Central memory CD8-positive, alpha-beta T cell (primary cell): ENCODE measurements at regions not wholly inside any gene's neighbourhood (a gene's known extent, or its start where the extent isn't known, plus 50 kb on each side); places are given as distances from the start of the nearest gene placed in this dataset.

Experiments used
- ATAC-seq: fragments of 150-1000 bp; cut with Tn5 transposase; replicated peaks from 2 replicates; pipeline ENCODE4 v1.10.0; 2022; ENCODE audit warnings: mild to moderate bottlenecking, moderate FRiP score, moderate number of reproducible peaks; ENCODE audit not compliant: poor library complexity, severe bottlenecking; ENCODE audit errors: extremely low read depth
- DNase-seq, 2 donors: peaks; one replicate each; pipeline ENCODE4 v3.0.0; 2021; ENCODE audit warnings: low spot score in 2 of 2
- H3K27ac Mint-ChIP-seq: one replicate; pipeline ENCODE4 v1.8.0; 2022; ENCODE audit warnings: low read depth, mild to moderate bottlenecking, moderate library complexity, mixed read lengths
- H3K27me3 Mint-ChIP-seq: one replicate; pipeline ENCODE4 v1.8.0; 2022; ENCODE audit warnings: mixed read lengths
- H3K36me3 Mint-ChIP-seq: one replicate; pipeline ENCODE4 v1.8.0; 2022; ENCODE audit warnings: mild to moderate bottlenecking, moderate library complexity, mixed read lengths; ENCODE audit not compliant: insufficient read depth
- H3K4me1 Mint-ChIP-seq: one replicate; pipeline ENCODE4 v1.8.0; 2022; ENCODE audit warnings: mixed read lengths
- H3K4me3 Mint-ChIP-seq: one replicate; pipeline ENCODE4 v1.8.0; 2022; ENCODE audit warnings: mild to moderate bottlenecking, moderate library complexity, mixed read lengths
- H3K9me3 Mint-ChIP-seq: one replicate; pipeline ENCODE4 v1.8.0; 2022; ENCODE audit warnings: mixed read lengths

- H3K4me3 Mint-ChIP-seq, result no peak overlapping the region
- no peak overlapping the region for H3K27ac Mint-ChIP-seq
- ATAC-seq (no peak), DNase-seq (no peak)
- peaks cover 6% of the 10 kb centered on the region for H3K9me3 Mint-ChIP-seq
- no peaks in the 10 kb centered on the region for H3K36me3 Mint-ChIP-seq
- H3K27me3 Mint-ChIP-seq, result no peaks in the 10 kb centered on the region
- H3K4me1 Mint-ChIP-seq, result no peaks in the 10 kb centered on the region
These were observed 367.4 kb downstream of the FOXA2 start for GRCh38 chr20:22216984-22217383.

DNA sequence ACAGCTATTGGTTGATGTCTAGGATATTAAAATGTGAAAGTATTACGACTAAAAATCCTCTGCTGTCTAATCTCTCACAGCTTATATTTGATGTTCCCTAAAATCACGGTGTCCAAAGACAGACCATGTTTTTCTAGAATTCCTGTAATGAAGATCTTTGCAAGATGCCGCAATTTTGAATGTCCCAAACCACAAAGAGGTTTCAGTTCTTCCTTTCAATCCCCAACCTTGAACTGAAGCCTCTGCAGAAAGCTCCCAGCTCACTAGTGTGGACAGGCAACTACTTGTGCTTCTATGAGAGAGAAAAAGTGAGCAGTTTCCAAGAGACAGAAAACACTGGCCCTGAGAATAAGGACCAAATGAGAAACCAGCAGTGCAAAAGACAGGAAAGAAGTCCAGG, 370.1 kb downstream of the FOXA2 start:
- Mint-ChIP-seq H3K36me3 (no peaks in the 10 kb centered on the region), H3K27ac (no peak overlapping the region), H3K4me3 (no peak overlapping the region), H3K27me3 (no peaks in the 10 kb centered on the region), H3K4me1 (no peaks in the 10 kb centered on the region), H3K9me3 (peaks cover 6% of the 10 kb centered on the region)
- ATAC-seq, result no peak
- DNase-seq, result no peak

GRCh38 chr20:22213271-22213670, 371.1 kb downstream of the FOXA2 start:
- no peak overlapping the region for H3K4me3 Mint-ChIP-seq
- ATAC-seq (no peak), DNase-seq (no peak)
- no peak overlapping the region for H3K27ac Mint-ChIP-seq
- no peaks in the 10 kb centered on the region for H3K36me3 Mint-ChIP-seq
- peaks cover 6% of the 10 kb centered on the region for H3K9me3 Mint-ChIP-seq
- no peaks in the 10 kb centered on the region for H3K4me1 Mint-ChIP-seq
- no peaks in the 10 kb centered on the region for H3K27me3 Mint-ChIP-seq

DNA sequence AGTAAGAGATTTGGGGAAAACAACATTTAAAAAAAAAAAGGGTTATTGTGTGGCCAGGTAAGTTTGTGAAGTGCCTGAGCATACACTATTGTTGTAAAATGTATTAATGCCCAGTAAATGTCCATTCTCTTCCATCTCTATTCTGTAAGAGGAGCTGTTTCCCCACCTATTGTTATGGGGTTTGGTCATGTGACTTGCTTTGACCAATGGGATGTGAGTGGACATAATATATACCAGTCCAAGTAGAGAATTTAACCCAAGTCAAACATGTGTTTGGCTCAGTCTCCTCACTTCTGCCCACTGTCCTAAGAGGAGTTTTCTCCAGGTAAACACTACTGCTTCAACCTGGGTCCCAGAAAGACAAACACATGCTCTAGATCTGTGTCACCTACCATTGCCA, 377.1 kb downstream of the FOXA2 start:
- DNase-seq (no peak), ATAC-seq (no peak)
- no peak overlapping the region for H3K27ac Mint-ChIP-seq
- no peak overlapping the region for H3K4me3 Mint-ChIP-seq
- no peaks in the 10 kb centered on the region for H3K4me1 Mint-ChIP-seq
- H3K27me3 Mint-ChIP-seq, result no peaks in the 10 kb centered on the region
- peaks cover 25% of the 10 kb centered on the region for H3K9me3 Mint-ChIP-seq
- H3K36me3 Mint-ChIP-seq, result no peaks in the 10 kb centered on the region

DNA sequence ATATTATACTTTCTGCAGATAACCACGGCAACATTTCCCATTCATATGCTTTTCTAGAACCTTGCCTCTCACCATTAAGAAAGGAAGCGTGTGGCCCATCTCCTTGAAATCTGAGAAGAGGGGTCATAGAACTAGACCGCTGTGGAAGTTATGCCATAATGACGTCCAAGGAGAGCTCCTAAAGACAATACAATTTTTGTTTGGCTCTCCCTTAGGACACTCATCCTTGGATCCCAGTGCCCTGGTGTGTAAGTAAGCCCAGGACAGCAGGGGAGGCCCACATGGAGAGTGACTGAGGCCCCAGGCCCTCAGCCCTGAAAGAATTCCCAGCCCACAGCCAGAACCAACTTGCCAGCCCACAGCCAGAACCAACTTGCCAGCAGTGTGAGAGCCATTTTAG, 379.6 kb downstream of the FOXA2 start:
- no peak overlapping the region for H3K4me3 Mint-ChIP-seq
- no peak for DNase-seq
- H3K27me3 Mint-ChIP-seq, result no peaks in the 10 kb centered on the region
- H3K4me1 Mint-ChIP-seq, result no peaks in the 10 kb centered on the region
- ATAC-seq, result no peak
- no peaks in the 10 kb centered on the region for H3K36me3 Mint-ChIP-seq
- H3K27ac Mint-ChIP-seq, result no peak overlapping the region
- H3K9me3 Mint-ChIP-seq, result peaks cover 25% of the 10 kb centered on the region

GRCh38 chr20:22182148-22182547, 402.2 kb downstream of the FOXA2 start:
- Mint-ChIP-seq H3K4me3 (no peak overlapping the region), H3K9me3 (peaks cover 5% of the 10 kb centered on the region), H3K4me1 (no peaks in the 10 kb centered on the region), H3K27ac (no peak overlapping the region), H3K36me3 (no peaks in the 10 kb centered on the region), H3K27me3 (no peaks in the 10 kb centered on the region)
- ATAC-seq (no peak), DNase-seq (no peak)

DNA sequence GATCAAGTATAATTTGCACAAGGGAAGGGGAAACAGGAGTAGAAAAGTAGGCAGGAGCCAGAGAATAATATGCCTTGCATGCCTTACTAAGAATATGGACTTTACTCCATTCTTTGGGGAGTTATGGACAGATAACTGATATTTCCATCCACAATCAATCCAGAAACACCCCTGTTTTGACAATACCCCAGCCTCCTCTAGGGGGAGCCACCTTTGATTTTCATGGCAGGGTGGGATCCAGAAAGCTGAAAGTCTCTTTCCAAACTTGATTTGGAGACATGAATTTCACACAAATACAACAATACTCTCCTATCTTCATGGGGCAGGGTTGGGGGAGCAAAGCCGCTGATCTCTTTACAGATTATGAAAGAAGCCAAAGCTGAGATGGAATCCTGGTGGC, 404.1 kb downstream of the FOXA2 start:
- peaks cover 7% of the 10 kb centered on the region for H3K9me3 Mint-ChIP-seq
- no peak for ATAC-seq

GRCh38 chr20:22160101-22160652, 424.2 kb downstream of the FOXA2 start:
- Mint-ChIP-seq H3K27ac (no peak overlapping the region), H3K9me3 (peaks cover 9% of the 10 kb centered on the region), H3K4me1 (no peaks in the 10 kb centered on the region), H3K4me3 (no peak overlapping the region), H3K36me3 (no peaks in the 10 kb centered on the region), H3K27me3 (no peaks in the 10 kb centered on the region)
- ATAC-seq, result no peak
- no peak for DNase-seq

More for the DNA sequence above, 404.1 kb downstream of the FOXA2 start:
- no peak overlapping the region for H3K27ac Mint-ChIP-seq
- no peaks in the 10 kb centered on the region for H3K4me1 Mint-ChIP-seq
- H3K27me3 Mint-ChIP-seq, result no peaks in the 10 kb centered on the region
- no peaks in the 10 kb centered on the region for H3K36me3 Mint-ChIP-seq
- no peak overlapping the region for H3K4me3 Mint-ChIP-seq
- DNase-seq, result no peak

GRCh38 chr20:22159276-22159675, 425.1 kb downstream of the FOXA2 start:
- Mint-ChIP-seq H3K27ac (no peak overlapping the region), H3K36me3 (no peaks in the 10 kb centered on the region), H3K4me1 (no peaks in the 10 kb centered on the region), H3K9me3 (peaks cover 14% of the 10 kb centered on the region), H3K4me3 (no peak overlapping the region), H3K27me3 (no peaks in the 10 kb centered on the region)
- ATAC-seq (no peak), DNase-seq (no peak)

- Mint-ChIP-seq H3K9me3 (peaks cover 20% of the 10 kb centered on the region), H3K27me3 (no peaks in the 10 kb centered on the region), H3K4me1 (no peaks in the 10 kb centered on the region), H3K4me3 (no peak overlapping the region), H3K27ac (no peak overlapping the region), H3K36me3 (no peaks in the 10 kb centered on the region)
- no peak for ATAC-seq
- no peak for DNase-seq
These were observed 422.1 kb downstream of the PAX1 start for GRCh38 chr20:22127587-22127986.

- H3K4me3 Mint-ChIP-seq, result no peak overlapping the region
- no peak overlapping the region for H3K27ac Mint-ChIP-seq
- H3K9me3 Mint-ChIP-seq, result peaks cover 29% of the 10 kb centered on the region
- no peak for DNase-seq
- no peaks in the 10 kb centered on the region for H3K27me3 Mint-ChIP-seq
- ATAC-seq, result no peak
- H3K36me3 Mint-ChIP-seq, result no peaks in the 10 kb centered on the region
- no peaks in the 10 kb centered on the region for H3K4me1 Mint-ChIP-seq
These were observed 401.0 kb downstream of the PAX1 start for GRCh38 chr20:22106308-22106938.

DNA sequence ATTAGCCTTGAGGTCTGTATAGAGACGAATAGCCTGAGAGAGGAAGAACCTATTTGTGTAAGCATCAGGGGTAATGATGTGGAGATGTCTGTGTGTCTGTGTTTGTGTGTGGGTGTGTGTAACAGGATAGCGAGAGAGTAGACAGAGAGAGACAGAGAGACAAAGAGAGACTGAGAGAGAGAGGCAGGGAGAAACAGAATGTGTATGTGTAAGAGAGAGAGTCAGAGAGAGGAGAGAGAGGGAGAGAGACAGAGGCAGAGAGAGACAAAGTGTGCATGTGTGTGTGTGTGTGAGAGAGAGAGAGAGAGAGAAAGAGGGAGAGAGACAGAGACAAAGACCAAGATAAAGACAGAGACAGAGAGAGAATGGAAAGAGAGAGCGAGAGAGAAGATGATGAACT, 396.1 kb downstream of the PAX1 start:
- no peak for DNase-seq
- no peaks in the 10 kb centered on the region for H3K4me1 Mint-ChIP-seq
- no peaks in the 10 kb centered on the region for H3K36me3 Mint-ChIP-seq
- ATAC-seq, result no peak
- no peak overlapping the region for H3K4me3 Mint-ChIP-seq
- H3K27ac Mint-ChIP-seq, result no peak overlapping the region
- H3K27me3 Mint-ChIP-seq, result no peaks in the 10 kb centered on the region
- peaks cover 18% of the 10 kb centered on the region for H3K9me3 Mint-ChIP-seq

GRCh38 chr20:22100686-22101085, 395.2 kb downstream of the PAX1 start:
- DNase-seq (no peak), ATAC-seq (no peak)
- Mint-ChIP-seq H3K9me3 (peaks cover 18% of the 10 kb centered on the region), H3K4me3 (no peak overlapping the region), H3K36me3 (no peaks in the 10 kb centered on the region), H3K27me3 (no peaks in the 10 kb centered on the region), H3K27ac (no peak overlapping the region), H3K4me1 (no peaks in the 10 kb centered on the region)
